Ovary (tissue), 3 donors: ENCODE measurements at regions not wholly inside any gene's neighbourhood (a gene's known extent, or its start where the extent isn't known, plus 50 kb on each side); places are given as distances from the start of the nearest gene placed in this dataset.

Source experiments
- POLR2A ChIP-seq: fragments of 450-650 bp; IDR thresholded peaks from one replicate; pipeline ENCODE4 v1.6.1; 2017; ENCODE audit warnings: antibody characterized with exemption, mild to moderate bottlenecking, moderate library complexity
- TF ChIP-seq, protein P1 (sequence below), 3 donors: fragments of 450-650 bp in 2 of 3; fragments of 200-600 bp in 1 of 3; IDR thresholded peaks; one replicate each; pipeline versions ENCODE4 v1.5.1 to v1.8.0; 2016 to 2022; ENCODE audit warnings: antibody characterized with exemption in 3 of 3, mild to moderate bottlenecking in 1 of 3
- donor health status: DM: no; HTN: no; CAD: no.

- TF ChIP-seq POLR2A: no peak
- TF ChIP-seq, protein P1, sequence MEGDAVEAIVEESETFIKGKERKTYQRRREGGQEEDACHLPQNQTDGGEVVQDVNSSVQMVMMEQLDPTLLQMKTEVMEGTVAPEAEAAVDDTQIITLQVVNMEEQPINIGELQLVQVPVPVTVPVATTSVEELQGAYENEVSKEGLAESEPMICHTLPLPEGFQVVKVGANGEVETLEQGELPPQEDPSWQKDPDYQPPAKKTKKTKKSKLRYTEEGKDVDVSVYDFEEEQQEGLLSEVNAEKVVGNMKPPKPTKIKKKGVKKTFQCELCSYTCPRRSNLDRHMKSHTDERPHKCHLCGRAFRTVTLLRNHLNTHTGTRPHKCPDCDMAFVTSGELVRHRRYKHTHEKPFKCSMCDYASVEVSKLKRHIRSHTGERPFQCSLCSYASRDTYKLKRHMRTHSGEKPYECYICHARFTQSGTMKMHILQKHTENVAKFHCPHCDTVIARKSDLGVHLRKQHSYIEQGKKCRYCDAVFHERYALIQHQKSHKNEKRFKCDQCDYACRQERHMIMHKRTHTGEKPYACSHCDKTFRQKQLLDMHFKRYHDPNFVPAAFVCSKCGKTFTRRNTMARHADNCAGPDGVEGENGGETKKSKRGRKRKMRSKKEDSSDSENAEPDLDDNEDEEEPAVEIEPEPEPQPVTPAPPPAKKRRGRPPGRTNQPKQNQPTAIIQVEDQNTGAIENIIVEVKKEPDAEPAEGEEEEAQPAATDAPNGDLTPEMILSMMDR (IDR thresholded peaks at IDR 0.05): no peak
Observed at GRCh38 chr2:516944-517343, 160.3 kb downstream of the TMEM18 start.
